ENCODE measurements at regions not wholly inside any gene's neighbourhood (a gene's known extent, or its start where the extent isn't known, plus 50 kb on each side); places are given as distances from the start of the nearest gene placed in this dataset.
A peak's percentile ranks its signal among the peaks of the same experiment; 100 is the strongest.

DNA sequence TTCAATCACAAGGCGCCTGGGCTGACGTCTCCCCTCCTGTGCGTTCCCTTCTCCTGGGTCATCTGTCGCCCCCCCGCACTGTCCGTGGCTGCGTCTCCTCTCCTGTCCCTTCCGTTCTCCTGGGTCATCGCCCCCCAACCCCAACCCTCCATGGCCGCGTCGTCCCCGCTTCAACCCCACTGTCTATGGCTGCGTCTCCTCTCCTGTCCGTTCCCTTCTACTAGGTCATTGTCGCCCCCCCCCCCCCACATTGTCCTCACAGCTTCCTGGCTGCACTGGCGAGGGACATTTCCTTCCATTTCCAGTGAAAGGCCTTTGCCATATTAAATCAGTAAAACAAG is 118.9 kb downstream of the TMEM18 start:
- no peak for DNase-seq (ENCODE audit: low spot score)
- intact Hi-C loops (cut with DNase I), result no loop called here

DNA sequence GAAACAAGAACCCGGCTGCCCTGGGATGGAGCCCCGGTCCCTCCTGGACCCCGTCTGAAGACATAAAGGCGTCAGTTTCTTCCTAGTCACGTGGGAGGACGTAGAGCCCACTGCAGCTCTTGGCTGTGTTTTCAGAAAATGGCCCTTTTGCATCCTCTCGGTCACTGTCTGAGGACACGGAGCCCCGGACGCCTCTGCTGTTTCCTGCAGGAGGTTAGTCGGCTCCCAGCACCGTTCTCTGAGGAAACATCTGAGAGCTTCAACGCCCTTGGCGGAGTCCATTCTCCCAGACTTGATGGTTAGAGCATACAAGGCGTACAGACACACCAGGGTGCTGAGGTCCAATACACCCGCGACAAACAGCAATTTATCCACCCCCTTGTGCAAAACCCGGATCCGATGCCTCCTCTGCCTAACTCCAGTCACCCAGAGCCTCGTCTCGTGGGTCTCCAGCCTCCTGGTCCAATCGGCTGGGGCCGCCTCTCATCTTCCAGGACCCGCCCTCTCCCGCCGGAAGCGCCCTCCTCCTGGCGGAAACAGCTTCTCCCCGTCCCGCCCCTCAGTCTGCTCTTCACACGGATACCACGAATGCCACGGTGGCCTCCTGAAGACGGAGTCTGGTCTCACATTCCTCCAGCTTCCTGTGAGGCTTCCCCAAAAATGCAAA is 119.4 kb downstream of the TMEM18 start:
- intact Hi-C loops (cut with DNase I), result no loop called here

DNA sequence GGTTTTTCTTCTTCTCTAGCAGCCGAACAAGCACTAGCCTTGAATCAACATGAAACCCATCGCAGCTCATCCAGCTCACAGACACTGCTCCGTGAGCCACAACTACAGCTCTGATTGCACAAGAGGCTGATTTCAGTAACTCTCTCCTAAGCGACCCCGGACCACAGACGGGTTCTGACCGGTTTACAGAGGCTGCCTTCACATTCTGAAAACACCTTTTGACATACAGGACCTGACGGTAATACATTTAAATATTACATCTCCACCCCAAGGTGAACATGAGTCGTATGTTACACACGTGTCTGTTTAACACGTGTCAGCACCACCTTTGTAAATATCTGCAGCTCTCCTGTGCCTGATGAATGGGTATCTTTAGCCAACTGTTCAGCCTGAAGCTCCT is 120.7 kb downstream of the TMEM18 start:
- intact Hi-C loops (cut with DNase I), result no loop called here
- DNase-seq (ENCODE audit: low spot score), result no peak

More for the DNA sequence above, 119.4 kb downstream of the TMEM18 start:
- DNase-seq (ENCODE audit: low spot score), result no peak

DNA sequence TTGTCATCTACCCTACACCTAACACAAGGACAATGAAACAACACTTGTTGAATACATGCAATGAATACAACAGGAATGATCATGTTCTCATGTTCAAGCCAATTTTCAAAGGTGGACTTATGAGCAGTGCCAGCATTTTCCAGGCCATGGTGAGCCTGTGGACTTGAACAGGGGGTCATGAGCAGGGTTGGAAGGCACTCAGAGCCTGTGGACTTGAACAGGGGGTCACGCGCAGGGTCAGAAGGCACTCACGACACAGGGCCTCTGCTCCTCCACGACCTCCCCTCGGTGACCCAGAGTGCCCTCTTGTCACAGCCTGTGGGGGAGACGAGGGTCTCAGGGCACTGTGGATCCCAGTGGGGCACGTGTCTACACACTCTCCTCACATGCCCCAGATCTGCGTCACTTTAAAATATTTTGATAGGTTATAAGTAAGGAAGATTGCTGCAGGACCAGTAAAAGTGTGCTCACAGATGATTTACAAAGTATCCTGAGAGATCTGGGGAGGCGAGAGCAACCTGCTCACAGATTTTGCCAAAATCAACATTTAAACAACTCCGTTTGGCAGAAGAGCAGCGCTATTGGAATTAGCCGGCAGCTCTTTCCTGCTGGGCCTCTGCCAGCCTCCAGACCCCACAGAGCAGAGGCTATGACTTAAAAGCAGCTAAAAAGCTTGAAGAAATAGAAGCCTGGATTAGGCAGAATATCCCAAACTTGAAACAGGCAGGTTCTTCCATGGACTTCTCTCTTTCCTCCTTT is 121.9 kb downstream of the TMEM18 start:
- DNase-seq (ENCODE audit: low spot score), result peak; percentile 52
- intact Hi-C loops (cut with DNase I), result no loop called here

DNA sequence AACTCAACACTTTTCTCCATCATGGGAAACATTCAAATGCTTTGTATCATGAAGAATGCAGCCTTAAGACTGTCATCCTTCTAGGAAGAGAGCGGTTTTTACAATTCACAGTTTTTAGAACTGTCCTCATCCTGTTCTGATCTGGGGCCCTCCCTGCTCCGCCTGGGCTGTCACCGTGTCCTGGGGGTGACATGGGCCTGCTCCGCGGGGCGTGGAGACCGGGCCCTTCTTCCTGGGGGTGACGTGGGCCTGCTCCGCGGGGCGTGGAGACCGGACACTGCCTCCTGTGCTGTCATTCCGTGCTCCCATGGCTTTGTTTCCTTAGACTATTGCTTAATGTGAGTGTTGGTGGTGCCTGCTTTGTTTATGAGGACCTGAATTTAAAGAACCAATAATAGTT is 122.8 kb downstream of the TMEM18 start:
- DNase-seq (ENCODE audit: low spot score), result peak; percentile 46
- intact Hi-C loops (cut with DNase I), result no loop called here

- no peak for DNase-seq (ENCODE audit: low spot score)
- intact Hi-C loops (cut with DNase I), result no loop called here
Observed at GRCh38 chr2:552906-553305, 124.3 kb downstream of the TMEM18 start.

DNA sequence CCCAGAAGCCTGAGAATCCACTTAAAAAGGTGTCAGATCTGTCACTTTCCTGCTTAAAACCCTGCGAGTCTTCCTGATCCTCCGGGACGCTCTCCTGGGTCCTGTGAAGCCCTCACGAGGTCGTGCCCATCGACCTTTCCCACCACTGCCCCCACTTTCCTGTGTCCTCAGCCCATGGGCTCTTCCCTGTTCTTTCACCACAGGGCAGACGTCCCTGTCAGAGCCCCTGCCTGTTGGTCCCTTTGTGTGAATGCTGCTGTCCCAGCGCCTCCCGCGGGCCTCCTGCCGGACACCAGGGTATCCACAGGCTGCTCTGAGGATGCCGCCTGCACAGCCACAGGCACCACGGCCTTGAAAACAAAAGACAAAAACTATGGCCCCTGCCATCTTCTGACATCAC is 125.6 kb downstream of the TMEM18 start:
- DNase-seq (ENCODE audit: low spot score), result peak; percentile 74
- intact Hi-C loops (cut with DNase I), result no loop called here

- peak; percentile 47 for DNase-seq (ENCODE audit: low spot score)
- intact Hi-C loops (cut with DNase I), result no loop called here
Observed at GRCh38 chr2:550860-551567, 126.2 kb downstream of the TMEM18 start.

- peak; percentile 58 for DNase-seq (ENCODE audit: low spot score)
- intact Hi-C loops (cut with DNase I), result no loop called here
Observed at GRCh38 chr2:545711-546650, 131.2 kb downstream of the TMEM18 start.

GRCh38 chr2:545228-545627 is 132.0 kb downstream of the TMEM18 start:
- DNase-seq (ENCODE audit: low spot score), result no peak
- intact Hi-C loops (cut with DNase I), result no loop called here

DNA sequence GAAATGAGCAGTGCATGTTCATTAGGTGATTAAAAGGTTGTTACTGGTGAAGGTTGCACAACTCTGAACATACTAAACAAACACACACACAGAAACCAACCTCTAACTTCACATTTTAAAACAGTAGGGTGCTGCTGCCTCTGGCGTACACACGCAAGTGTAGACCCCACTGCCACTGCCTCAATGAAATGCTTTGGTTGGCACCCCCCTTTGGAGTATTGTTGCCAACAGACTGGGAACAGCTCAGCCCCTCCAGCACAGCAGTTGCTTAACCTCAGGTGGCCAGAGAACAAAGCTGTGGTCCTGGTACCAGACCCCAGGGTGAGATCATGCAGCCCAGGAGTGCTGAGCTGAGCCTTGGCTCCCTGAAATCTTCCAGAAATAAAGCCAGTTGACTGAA is 138.6 kb downstream of the TMEM18 start:
- no peak for DNase-seq (ENCODE audit: low spot score)
- intact Hi-C loops (cut with DNase I), result no loop called here

GRCh38 chr2:535222-535621 is 142.0 kb downstream of the TMEM18 start:
- intact Hi-C loops (cut with DNase I), result no loop called here
- no peak for DNase-seq (ENCODE audit: low spot score)

GRCh38 chr2:529852-530251 is 147.4 kb downstream of the TMEM18 start:
- no peak for DNase-seq (ENCODE audit: low spot score)
- intact Hi-C loops (cut with DNase I), result no loop called here

GRCh38 chr2:529424-529823 is 147.8 kb downstream of the TMEM18 start:
- intact Hi-C loops (cut with DNase I), result no loop called here

GRCh38 chr2:527581-527980 is 149.6 kb downstream of the TMEM18 start:
- intact Hi-C loops (cut with DNase I), result no loop called here
- DNase-seq (ENCODE audit: low spot score), result no peak

More at GRCh38 chr2:529424-529823, 147.8 kb downstream of the TMEM18 start:
- DNase-seq (ENCODE audit: low spot score), result no peak

DNA sequence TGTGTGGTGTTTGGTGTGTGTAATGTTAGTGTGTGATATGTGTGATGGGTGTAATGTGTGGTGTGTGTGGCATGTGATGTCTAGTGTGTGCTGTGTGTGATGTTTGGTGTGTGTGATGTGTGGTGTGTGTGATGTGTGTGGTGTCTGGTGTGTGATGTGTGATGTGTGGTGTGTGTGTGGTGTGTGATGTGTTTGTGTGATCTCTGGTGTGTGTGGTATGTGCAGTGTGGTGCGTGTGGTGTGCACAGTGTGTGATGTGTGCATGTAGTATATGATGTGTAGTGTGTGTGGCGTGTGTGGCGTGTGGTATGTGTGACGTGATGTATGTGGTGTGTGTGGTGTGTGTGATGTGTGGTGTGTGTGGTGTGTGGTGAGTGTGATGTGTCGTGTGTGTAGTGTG is 150.3 kb downstream of the TMEM18 start:
- intact Hi-C loops (cut with DNase I), result no loop called here
- no peak for DNase-seq (ENCODE audit: low spot score)

DNA sequence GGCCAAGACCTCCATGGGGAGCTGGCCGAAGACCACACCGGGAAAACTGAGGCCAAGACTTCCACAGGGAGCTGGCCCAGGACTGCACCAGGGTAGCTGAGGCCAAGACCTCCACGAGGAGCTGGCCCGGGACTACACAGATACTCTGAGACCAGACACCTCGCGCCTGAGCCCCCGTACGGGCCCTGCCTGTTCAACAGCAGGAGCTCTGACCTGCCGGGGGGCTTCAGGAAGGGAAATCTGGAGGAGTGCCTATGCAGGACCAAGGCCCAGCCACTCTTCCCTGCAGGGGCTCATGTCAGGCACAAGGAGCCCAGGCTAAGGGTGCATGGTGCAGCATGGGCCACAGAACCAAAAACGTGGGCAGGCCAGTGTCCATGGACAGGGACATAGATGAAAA is 151.6 kb downstream of the TMEM18 start:
- DNase-seq (ENCODE audit: low spot score), result peak; percentile 70
- intact Hi-C loops (cut with DNase I), result no loop called here

GRCh38 chr2:525021-525420 is 152.2 kb downstream of the TMEM18 start:
- no peak for DNase-seq (ENCODE audit: low spot score)
- intact Hi-C loops (cut with DNase I), result no loop called here

DNA sequence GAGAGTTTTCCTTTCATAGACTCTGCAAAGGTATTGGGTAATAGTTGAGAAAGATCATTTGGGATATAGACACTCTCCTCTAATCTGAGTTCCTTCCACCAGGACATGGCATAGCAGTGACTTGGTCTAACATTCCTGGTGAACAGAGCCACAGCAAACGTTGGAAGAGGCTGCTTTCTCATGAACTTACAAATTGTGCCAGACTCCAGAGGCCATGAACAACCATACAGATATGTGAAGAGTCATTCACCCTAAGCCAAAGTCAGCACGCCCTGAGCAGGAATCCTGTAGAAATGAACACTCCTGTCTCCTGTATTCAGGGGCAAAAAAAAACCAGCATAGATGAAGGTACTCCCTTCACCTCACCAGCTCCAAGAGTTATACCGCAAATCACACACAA is 152.8 kb downstream of the TMEM18 start:
- DNase-seq (ENCODE audit: low spot score), result no peak
- intact Hi-C loops (cut with DNase I), result no loop called here

Data from posterior vena cava (tissue), 2 donors.